ENCODE measurements at regions not wholly inside any gene's neighbourhood (a gene's known extent, or its start where the extent isn't known, plus 50 kb on each side); places are given as distances from the start of the nearest gene placed in this dataset.

DNA sequence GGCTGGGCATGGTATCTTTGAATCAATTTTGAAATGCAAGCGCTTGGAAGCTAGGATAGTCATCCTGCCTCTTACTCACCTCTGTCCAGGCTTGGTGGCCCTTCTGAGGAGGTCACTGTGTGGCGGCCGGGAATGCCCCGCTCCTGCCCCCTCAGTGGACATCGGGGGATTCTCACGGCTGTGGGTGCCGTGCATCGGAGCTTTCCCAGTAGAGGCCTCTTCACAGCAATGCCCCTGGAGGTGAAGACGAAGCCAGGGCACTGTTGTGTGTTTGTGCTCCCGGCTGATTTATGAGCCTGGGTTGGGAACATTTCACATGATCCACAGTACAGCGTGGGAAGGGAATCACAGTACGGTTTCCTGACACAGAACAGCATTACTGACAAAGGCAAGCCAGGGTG lies 147.5 kb downstream of the NXNL2 start:
- TF ChIP-seq, protein P1, sequence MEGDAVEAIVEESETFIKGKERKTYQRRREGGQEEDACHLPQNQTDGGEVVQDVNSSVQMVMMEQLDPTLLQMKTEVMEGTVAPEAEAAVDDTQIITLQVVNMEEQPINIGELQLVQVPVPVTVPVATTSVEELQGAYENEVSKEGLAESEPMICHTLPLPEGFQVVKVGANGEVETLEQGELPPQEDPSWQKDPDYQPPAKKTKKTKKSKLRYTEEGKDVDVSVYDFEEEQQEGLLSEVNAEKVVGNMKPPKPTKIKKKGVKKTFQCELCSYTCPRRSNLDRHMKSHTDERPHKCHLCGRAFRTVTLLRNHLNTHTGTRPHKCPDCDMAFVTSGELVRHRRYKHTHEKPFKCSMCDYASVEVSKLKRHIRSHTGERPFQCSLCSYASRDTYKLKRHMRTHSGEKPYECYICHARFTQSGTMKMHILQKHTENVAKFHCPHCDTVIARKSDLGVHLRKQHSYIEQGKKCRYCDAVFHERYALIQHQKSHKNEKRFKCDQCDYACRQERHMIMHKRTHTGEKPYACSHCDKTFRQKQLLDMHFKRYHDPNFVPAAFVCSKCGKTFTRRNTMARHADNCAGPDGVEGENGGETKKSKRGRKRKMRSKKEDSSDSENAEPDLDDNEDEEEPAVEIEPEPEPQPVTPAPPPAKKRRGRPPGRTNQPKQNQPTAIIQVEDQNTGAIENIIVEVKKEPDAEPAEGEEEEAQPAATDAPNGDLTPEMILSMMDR (IDR thresholded peaks at IDR 0.05; ENCODE audit: low read depth, low read length) = no peak
- no peak overlapping the region for H3K4me3 ChIP-seq (ENCODE audit: low read depth, low read length)

DNA sequence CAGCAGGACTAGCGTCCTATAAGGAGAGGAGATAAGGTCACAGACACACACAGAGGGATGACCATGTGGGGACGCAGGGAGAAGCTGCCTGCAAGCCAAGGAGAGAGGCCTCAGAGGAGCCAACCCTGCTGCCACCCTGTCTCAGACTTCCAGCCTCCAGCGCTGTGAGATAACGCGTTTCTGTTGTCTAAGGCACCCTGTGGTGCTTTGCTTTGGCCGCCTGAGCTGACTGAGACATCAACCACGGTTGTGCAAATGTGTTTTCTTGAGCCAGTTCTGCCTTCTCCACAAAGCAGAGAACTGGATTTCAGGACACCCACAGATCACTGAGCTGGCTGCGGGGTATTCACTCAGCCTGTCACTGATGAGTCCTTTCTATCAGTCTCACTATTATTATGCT lies 149.1 kb downstream of the NXNL2 start:
- no peak overlapping the region for H3K4me3 ChIP-seq (ENCODE audit: low read depth, low read length)
- TF ChIP-seq, protein P1 (IDR thresholded peaks at IDR 0.05; ENCODE audit: low read depth, low read length) = no peak

DNA sequence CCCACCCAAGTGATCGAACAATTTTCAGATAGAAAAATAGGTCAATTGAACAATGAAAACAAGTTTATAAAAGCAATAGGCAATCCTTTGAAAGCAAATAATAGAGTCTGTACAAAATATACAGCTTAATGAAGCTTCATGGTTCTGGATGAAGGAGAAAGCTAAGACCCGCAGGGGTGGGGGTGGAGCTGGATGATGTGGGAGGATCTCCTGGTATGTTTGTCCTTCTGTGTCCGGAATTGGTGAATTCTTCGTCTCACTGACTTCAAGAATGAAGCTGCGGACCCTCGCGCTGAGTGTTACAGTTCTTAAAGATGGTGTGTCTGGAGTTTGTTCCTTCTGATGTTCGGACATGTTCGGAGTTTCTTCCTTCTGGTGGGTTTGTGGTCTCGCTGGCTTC lies 149.9 kb downstream of the NXNL2 start:
- TF ChIP-seq, protein P1 (IDR thresholded peaks at IDR 0.05; ENCODE audit: low read depth, low read length) = no peak
- no peak overlapping the region for H3K4me3 ChIP-seq (ENCODE audit: low read depth, low read length)

DNA sequence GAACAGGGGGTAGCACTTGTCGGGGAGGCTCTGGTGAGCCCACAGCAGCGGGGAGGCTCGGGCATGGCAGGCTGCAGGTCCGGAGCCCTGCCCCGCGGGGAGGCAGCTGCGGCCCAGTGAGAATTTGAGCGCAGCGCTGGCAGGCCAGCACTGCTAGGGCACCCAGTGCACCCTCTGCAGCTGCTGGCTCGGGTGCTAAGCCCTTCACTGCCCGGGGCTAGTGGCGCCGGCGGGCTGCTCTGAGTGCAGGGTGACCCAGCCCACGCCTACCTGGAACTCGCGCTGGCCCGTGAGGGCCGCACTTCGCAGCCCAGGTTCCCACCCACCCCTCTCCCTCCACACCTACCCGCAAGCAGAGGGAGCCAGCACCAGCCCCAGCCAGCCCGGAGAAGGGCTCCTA lies 151.0 kb downstream of the NXNL2 start:
- H3K4me3 ChIP-seq (ENCODE audit: low read depth, low read length) = no peak overlapping the region
- TF ChIP-seq, protein P1 (IDR thresholded peaks at IDR 0.05; ENCODE audit: low read depth, low read length) = no peak

DNA sequence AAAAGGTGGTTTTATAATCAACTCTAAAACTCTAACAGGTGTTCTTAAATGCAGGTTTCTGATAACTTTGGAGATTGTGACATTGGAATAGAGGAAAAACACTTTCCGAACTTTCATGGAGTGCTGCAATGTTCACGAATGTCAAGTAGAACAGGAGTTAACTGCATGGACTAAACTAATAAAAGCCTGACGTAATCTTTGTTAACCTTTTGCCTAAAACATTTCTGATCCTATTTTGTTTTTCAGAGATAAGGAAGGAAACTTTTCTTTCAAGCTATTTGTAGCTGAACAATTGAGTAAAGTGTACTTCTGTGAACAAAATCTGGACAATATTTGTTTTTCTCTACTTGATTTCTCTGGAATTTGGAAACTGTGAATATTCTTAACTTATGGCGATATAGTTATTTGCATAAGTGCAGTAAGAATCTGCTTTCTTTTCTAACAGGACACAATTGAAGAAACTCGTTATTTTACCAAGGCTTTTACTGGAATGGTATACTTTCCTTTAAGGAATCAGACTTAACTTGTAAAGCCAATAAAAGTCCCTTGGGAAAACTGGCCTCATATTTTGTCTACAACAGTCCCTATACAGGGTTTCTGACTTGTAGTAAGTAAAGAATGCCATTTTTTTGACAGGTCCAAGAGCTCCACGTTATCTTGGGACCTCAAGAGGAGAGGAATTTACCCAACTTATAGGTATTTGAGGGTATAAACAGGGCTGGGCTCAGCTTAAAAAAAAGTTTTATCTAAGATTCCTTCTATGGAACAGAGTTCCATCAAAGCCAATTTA lies 154.7 kb downstream of the NXNL2 start:
- TF ChIP-seq, protein P1 (IDR thresholded peaks at IDR 0.05; ENCODE audit: low read depth, low read length) = no peak
- H3K4me3 ChIP-seq (ENCODE audit: low read depth, low read length) = no peak overlapping the region

DNA sequence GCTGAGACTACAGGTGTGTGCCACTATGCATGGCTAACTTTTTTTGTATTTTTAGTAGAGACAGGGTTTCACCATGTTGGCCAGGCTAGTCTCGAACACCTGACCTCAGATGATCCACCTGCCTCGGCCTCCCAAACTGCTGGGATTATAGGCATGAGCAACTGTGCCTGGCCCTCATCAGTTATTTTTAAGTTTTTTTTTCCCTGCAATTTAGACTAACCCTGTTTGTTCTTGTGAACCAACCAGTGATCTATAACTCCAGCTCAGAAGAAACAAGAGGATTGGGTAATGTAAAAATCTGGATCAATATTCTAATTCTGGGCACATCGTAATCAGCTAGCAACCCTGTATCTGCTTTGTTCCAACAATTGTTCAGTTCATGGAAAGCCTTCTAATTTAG lies 155.7 kb downstream of the NXNL2 start:
- H3K4me3 ChIP-seq (ENCODE audit: low read depth, low read length) = no peak overlapping the region
- TF ChIP-seq, protein P1 (IDR thresholded peaks at IDR 0.05; ENCODE audit: low read depth, low read length) = no peak

DNA sequence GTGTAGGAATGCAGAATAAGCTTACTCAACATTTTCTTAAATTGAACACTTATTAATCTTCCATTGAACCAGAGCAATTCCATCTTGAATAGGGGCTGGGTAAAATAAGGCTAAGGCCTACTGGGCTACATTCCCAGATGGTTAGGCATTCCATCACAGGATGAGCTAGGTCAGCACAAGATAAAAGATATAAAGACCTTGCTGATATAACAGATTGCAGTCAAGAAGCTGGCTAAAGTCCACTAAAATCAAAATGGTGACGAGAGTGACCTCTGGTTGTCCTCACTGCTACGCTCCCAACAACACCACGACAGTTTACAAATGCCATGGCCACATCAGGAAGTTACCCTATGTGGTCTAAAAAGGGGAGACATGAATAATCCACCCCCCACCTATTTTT lies 156.1 kb downstream of the NXNL2 start:
- TF ChIP-seq, protein P1 (IDR thresholded peaks at IDR 0.05; ENCODE audit: low read depth, low read length) = no peak
- H3K4me3 ChIP-seq (ENCODE audit: low read depth, low read length) = no peak overlapping the region

All from WI38 (cell line).